PC-9 (cell line): ENCODE measurements at regions not wholly inside any gene's neighbourhood (a gene's known extent, or its start where the extent isn't known, plus 50 kb on each side); places are given as distances from the start of the nearest gene placed in this dataset.

ENCODE experiments used
- BruUV-seq: library from RNA; stranded (reverse); fragments of 400-500 nt; replicated peaks from 2 replicates; lab custom pipeline; 2021; lab: Mats Ljungman, UMichigan
- CTCF ChIA-PET: fragments of 300-600 bp; sonication (Branson Sonifier 250); formaldehyde crosslinking; loops from one replicate; lab custom pipeline; 2022; ENCODE audit warnings: antibody characterized with exemption; lab: Charles Lee
- POLR2A ChIA-PET: fragments of 300-600 bp; sonication (Branson Sonifier 250); formaldehyde crosslinking; loops from one replicate; lab custom pipeline; 2022; ENCODE audit warnings: antibody characterized with exemption; ENCODE audit not compliant: unreplicated experiment; lab: Charles Lee
- DNase-seq, 2 experiments: peaks; one replicate each; pipeline versions ENCODE4 v3.0.0 to v3.0.0-alpha.2; 2015 to 2022; ENCODE audit warnings: mixed read lengths in 1 of 2
- H2AFZ ChIP-seq: fragments of 200-600 bp; sonication (generic); 2 replicates; pipeline ENCODE4 v1.8.1; 2017; ENCODE audit warnings: antibody characterized with exemption
- H3F3A ChIP-seq: fragments of 200-600 bp; sonication (generic); 2 replicates; pipeline ENCODE4 v1.8.1; 2017; ENCODE audit warnings: antibody characterized with exemption, mild to moderate bottlenecking, low read depth; ENCODE audit not compliant: insufficient read depth
- H3K27ac ChIP-seq: fragments of 200-600 bp; sonication (generic); 2 replicates; pipeline ENCODE4 v1.6.1; 2016; ENCODE audit warnings: mixed run types
- H3K27me3 ChIP-seq: fragments of 200-600 bp; sonication (generic); 2 replicates; pipeline ENCODE4 v1.6.1; 2016; ENCODE audit warnings: low read depth, mixed run types; ENCODE audit not compliant: insufficient read depth
- H3K36me3 ChIP-seq: fragments of 200-600 bp; sonication (generic); 2 replicates; pipeline ENCODE4 v1.6.1; 2016; ENCODE audit warnings: low read depth, mixed run types
- H3K4me1 ChIP-seq: fragments of 200-600 bp; sonication (generic); replicated peaks from 2 replicates; pipeline ENCODE4 v1.6.1; 2016; ENCODE audit warnings: mixed run types; ENCODE audit not compliant: insufficient read depth
- H3K4me2 ChIP-seq: fragments of 200-600 bp; sonication (generic); 2 replicates; pipeline ENCODE4 v1.6.1; 2017; ENCODE audit warnings: mixed run types
- H3K4me3 ChIP-seq: fragments of 200-600 bp; sonication (generic); 2 replicates; pipeline ENCODE4 v1.6.1; 2016; ENCODE audit warnings: mixed run types
- H3K79me2 ChIP-seq: fragments of 200-600 bp; sonication (generic); 2 replicates; pipeline ENCODE4 v1.6.1; 2017; ENCODE audit warnings: low read depth, mixed run types
- H3K9me2 ChIP-seq: fragments of 200-600 bp; sonication (generic); 2 replicates; pipeline ENCODE4 v1.8.1; 2017; ENCODE audit warnings: mild to moderate bottlenecking; ENCODE audit not compliant: insufficient read depth
- H3K9me3 ChIP-seq: fragments of 200-600 bp; sonication (generic); 2 replicates; pipeline ENCODE4 v1.8.1; 2016; ENCODE audit warnings: low read depth; ENCODE audit not compliant: insufficient read depth
- H4K20me1 ChIP-seq: fragments of 200-600 bp; sonication (generic); 2 replicates; pipeline ENCODE4 v1.8.1; 2017; ENCODE audit not compliant: insufficient read depth
- CTCF ChIP-seq: fragments of 200-600 bp; sonication (generic); conservative IDR thresholded peaks from 2 replicates; pipeline ENCODE4 v1.6.1; 2017; ENCODE audit warnings: mixed run types, antibody characterized with exemption, mild to moderate bottlenecking, moderate library complexity
- EZH2 ChIP-seq: fragments of 200-600 bp; sonication (generic); IDR thresholded peaks from 2 replicates; pipeline ENCODE4 v1.8.0; 2017; ENCODE audit warnings: antibody characterized with exemption, low read depth
- intact Hi-C: fragments of 100-400 bp; cut with micrococcal nuclease; formaldehyde crosslinking; loops from one replicate; pipeline ENCODE4 v1.10.0; 2022; ENCODE audit not compliant: unreplicated experiment

GRCh38 chr14:105935384-105935783 lies 409.0 kb downstream of the TMEM121 start:
- no TSS peak for BruUV-seq
- Histone ChIP-seq H3K4me3 (no peak overlapping the region), H3K4me2 (no peak overlapping the region), H3K9me2 (no peaks in the 10 kb centered on the region), H3K9me3 (no peaks in the 10 kb centered on the region), H3K79me2 (no peaks in the 10 kb centered on the region), H4K20me1 (no peaks in the 10 kb centered on the region; the same call in 1 of the 2 replicates), H3K36me3 (no peaks in the 10 kb centered on the region), H2AFZ (no peak overlapping the region), H3K27ac (no peak overlapping the region), H3K4me1 (no peaks in the 10 kb centered on the region), H3K27me3 (peaks cover 44% of the 10 kb centered on the region), H3F3A (no peaks in the 10 kb centered on the region)
- intact Hi-C loops, result no loop called here
- DNase-seq, result no peak
- ChIA-PET POLR2A (no interaction called here), CTCF (no interaction called here)
- TF ChIP-seq EZH2 (no peak), CTCF (no peak)

GRCh38 chr14:105937253-105938054 lies 411.1 kb downstream of the TMEM121 start:
- Histone ChIP-seq H3K9me3 (no peaks in the 10 kb centered on the region), H3K36me3 (no peaks in the 10 kb centered on the region), H3F3A (no peaks in the 10 kb centered on the region), H3K4me1 (no peaks in the 10 kb centered on the region), H3K9me2 (no peaks in the 10 kb centered on the region), H3K4me3 (no peak overlapping the region), H4K20me1 (no peaks in the 10 kb centered on the region; the same call in 1 of the 2 replicates), H3K27me3 (peaks cover 44% of the 10 kb centered on the region), H3K79me2 (no peaks in the 10 kb centered on the region), H2AFZ (no peak overlapping the region), H3K4me2 (no peak overlapping the region), H3K27ac (no peak overlapping the region)
- TF ChIP-seq CTCF (no peak), EZH2 (no peak)
- intact Hi-C loops, result no loop called here
- no peak for DNase-seq
- POLR2A ChIA-PET, result no interaction called here
- no TSS peak for BruUV-seq
- CTCF ChIA-PET, result no interaction called here

GRCh38 chr14:105938055-105938863 lies 411.9 kb downstream of the TMEM121 start:
- H3K27ac ChIP-seq, result no peak overlapping the region
- H3K79me2 ChIP-seq, result no peaks in the 10 kb centered on the region
- H3K9me3 ChIP-seq, result no peaks in the 10 kb centered on the region
- ChIA-PET POLR2A (no interaction called here), CTCF (no interaction called here)
- intact Hi-C loops, result no loop called here
- no peak overlapping the region for H3K4me3 ChIP-seq
- no peaks in the 10 kb centered on the region; the same call in 1 of the 2 replicates for H4K20me1 ChIP-seq
- TF ChIP-seq CTCF (no peak), EZH2 (no peak)
- H2AFZ ChIP-seq, result no peak overlapping the region
- H3F3A ChIP-seq, result no peaks in the 10 kb centered on the region
- no peaks in the 10 kb centered on the region for H3K4me1 ChIP-seq
- H3K9me2 ChIP-seq, result no peaks in the 10 kb centered on the region
- BruUV-seq, result no TSS peak
- H3K4me2 ChIP-seq, result no peak overlapping the region
- no peak for DNase-seq
- no peaks in the 10 kb centered on the region for H3K36me3 ChIP-seq
- peaks cover 47% of the 10 kb centered on the region for H3K27me3 ChIP-seq
